ENCODE measurements at regions not wholly inside any gene's neighbourhood (a gene's known extent, or its start where the extent isn't known, plus 50 kb on each side); places are given as distances from the start of the nearest gene placed in this dataset.

DNA sequence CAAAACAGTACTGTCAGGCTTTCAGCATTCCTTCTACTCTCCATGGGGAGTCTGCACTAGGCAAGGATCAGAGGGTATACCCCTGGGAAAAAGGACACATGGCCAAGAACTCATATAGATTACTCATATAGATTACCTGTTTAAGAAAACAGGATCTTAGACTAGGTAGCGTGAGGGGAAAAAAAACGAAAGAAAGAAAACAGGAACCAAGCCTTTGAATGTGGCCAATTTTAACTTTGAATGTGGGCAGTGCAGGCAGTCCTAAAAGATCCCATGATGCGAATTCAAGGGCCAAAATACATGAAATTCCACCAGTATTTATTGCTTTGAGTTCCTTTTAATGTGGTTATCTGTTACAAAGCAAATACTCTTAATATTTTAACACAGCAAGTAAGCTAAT, 108.6 kb upstream of the TAC1 start:
- DNase-seq (ENCODE audit: low read depth): no peak
- H3K4me3 ChIP-seq (ENCODE audit: low read depth, low read length): no peak overlapping the region
- TF ChIP-seq CTCF (IDR thresholded peaks at IDR 0.05; ENCODE audit: insufficient read depth, low read length): no peak

DNA sequence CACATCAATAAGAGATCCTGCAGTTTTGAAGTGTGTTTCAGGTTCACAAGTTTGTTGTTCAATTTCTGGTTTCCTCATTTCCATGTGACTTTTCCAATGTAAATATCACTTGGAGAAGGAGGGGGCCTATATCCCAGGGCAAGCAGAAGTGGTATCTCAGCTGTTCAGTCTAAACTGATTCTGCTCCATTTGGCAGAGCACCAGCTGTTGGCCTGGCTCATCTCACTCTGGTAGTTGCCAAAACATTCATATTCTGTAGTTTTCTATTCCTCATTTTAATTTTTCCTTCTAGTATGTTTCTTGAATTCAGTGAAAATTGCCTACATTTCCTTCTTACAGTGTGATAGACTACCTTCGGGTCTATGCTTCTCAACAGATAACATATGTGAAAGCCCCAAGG, 101.8 kb upstream of the TAC1 start:
- no peak for DNase-seq (ENCODE audit: low read depth)
- TF ChIP-seq CTCF (IDR thresholded peaks at IDR 0.05; ENCODE audit: insufficient read depth, low read length): no peak
- H3K4me3 ChIP-seq (ENCODE audit: low read depth, low read length): no peak overlapping the region

- no peak for DNase-seq (ENCODE audit: low read depth)
- no peak for TF ChIP-seq CTCF (IDR thresholded peaks at IDR 0.05; ENCODE audit: insufficient read depth, low read length)
- H3K4me3 ChIP-seq (ENCODE audit: low read depth, low read length): no peak overlapping the region
Observed at GRCh38 chr7:97635622-97636021, 96.3 kb upstream of the TAC1 start.

- no peak for DNase-seq (ENCODE audit: low read depth)
- TF ChIP-seq CTCF (IDR thresholded peaks at IDR 0.05; ENCODE audit: insufficient read depth, low read length): no peak
- H3K4me3 ChIP-seq (ENCODE audit: low read depth, low read length): no peak overlapping the region
Observed at GRCh38 chr7:97639036-97639435, 92.8 kb upstream of the TAC1 start.

DNA sequence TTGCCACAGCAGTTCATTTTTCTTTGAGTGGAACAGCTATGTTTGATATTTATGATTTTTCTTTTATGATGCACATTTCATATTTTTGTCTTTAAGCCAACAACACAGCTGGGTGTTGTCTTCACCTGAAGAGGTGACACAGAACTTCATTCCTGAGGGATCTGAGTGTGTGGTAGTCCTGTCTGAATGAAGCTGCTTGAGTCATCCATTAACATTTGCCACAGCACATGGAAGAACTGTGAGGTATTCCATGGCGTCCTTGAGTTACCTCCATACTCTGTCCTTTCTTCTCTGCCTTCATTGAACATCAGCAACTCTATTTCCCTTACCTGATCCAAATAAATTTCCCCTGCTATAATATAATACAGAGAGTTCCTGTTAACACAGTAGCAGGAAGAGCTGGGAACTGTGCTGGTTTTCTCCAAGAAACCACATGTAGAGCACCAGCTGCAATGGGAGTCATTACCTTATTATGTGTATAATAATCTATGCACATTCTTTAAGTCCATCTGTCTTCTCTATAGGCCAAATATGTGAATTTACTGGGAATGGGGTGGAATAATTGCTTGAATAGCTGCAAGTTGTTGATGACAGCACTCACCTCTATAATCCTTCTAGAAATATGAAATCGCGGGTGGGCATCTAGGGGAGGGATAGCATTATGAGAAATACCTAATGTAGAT, 72.4 kb upstream of the TAC1 start:
- no peak for DNase-seq (ENCODE audit: low read depth)
- no peak overlapping the region for H3K4me3 ChIP-seq (ENCODE audit: low read depth, low read length)
- no peak for TF ChIP-seq CTCF (IDR thresholded peaks at IDR 0.05; ENCODE audit: insufficient read depth, low read length)

DNA sequence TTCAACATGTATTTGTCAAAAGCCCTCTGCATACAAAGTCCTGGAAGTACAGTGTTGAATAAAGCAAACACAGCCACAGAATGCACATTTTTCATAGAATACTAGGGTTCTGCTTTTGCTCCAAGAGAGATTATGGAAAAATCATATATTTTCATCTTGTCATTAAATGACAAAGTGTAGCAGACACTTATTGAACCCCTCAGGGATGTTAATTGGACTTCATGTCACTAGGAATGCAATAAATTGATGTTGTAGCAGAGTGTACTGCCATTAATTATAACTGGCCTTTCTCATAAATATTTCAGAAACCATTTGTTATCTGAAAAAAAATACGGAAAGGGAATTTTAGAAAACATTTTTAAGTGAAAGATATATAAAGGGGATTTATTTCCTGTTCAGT, 64.5 kb upstream of the TAC1 start:
- TF ChIP-seq CTCF (IDR thresholded peaks at IDR 0.05; ENCODE audit: insufficient read depth, low read length): no peak
- no peak for DNase-seq (ENCODE audit: low read depth)
- H3K4me3 ChIP-seq (ENCODE audit: low read depth, low read length): no peak overlapping the region

- TF ChIP-seq CTCF (IDR thresholded peaks at IDR 0.05; ENCODE audit: insufficient read depth, low read length): no peak
- H3K4me3 ChIP-seq (ENCODE audit: low read depth, low read length): no peak overlapping the region
- no peak for DNase-seq (ENCODE audit: low read depth)
Observed at GRCh38 chr7:97671571-97671970, 60.3 kb upstream of the TAC1 start.

Measured in fibroblast of the aortic adventitia (primary cell).